ENCODE measurements at regions not wholly inside any gene's neighbourhood (a gene's known extent, or its start where the extent isn't known, plus 50 kb on each side); places are given as distances from the start of the nearest gene placed in this dataset.

GRCh38 chr11:28481616-28482480 is 373.7 kb downstream of the METTL15 start:
- Mint-ChIP-seq H3K27me3 (ENCODE audit: unreplicated experiment) (no peaks in the 10 kb centered on the region), H3K4me3 (ENCODE audit: low read depth, unreplicated experiment) (no peak overlapping the region), H3K4me1 (ENCODE audit: low read depth, unreplicated experiment) (no peaks in the 10 kb centered on the region), H3K27ac (ENCODE audit: unreplicated experiment) (no peak overlapping the region), H3K9me3 (ENCODE audit: low read depth, unreplicated experiment) (peaks cover 2% of the 10 kb centered on the region), H3K36me3 (ENCODE audit: insufficient read depth, unreplicated experiment) (no peaks in the 10 kb centered on the region)
- intact Hi-C loops (cut with micrococcal nuclease; ENCODE audit: unreplicated experiment): no loop called here
- no TSS peak for BruUV-seq (replicated peaks)
- DNase-seq: no peak
- no peak for TF ChIP-seq CTCF (IDR thresholded peaks at IDR 0.05; ENCODE audit: unreplicated experiment)
- CTCF ChIA-PET: no interaction called here

DNA sequence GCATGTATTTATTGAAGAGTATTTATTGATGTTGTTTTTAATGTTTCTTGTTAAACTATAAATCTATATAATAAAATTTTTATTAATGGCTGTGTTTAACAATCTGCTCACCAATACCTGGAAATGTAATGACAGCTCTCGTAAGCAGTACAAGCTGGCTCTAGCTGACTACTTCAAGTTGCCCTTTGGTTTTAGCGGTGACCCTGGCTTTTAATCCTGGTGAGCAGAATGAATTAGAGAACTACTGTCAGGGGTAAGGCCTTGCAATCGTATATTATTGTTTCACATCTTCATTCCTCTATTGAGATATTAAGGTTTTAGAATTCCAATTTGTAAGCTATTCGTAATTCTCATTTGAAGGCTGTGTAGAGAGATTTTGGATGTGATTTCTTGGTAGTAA is 372.2 kb downstream of the METTL15 start:
- CTCF ChIA-PET: interaction anchor here (0.6 kb wide), 1 partner anchor 885 kb away, joined by 3 read pairs; no protein-coding TSS in a partner anchor
- no peak overlapping the region for H3K4me3 Mint-ChIP-seq (ENCODE audit: low read depth, unreplicated experiment)
- no peak for TF ChIP-seq CTCF (IDR thresholded peaks at IDR 0.05; ENCODE audit: unreplicated experiment)
- no peak overlapping the region for H3K27ac Mint-ChIP-seq (ENCODE audit: unreplicated experiment)
- intact Hi-C loops (cut with micrococcal nuclease; ENCODE audit: unreplicated experiment): no loop called here
- H3K9me3 Mint-ChIP-seq (ENCODE audit: low read depth, unreplicated experiment): peaks cover 2% of the 10 kb centered on the region
- no peaks in the 10 kb centered on the region for H3K27me3 Mint-ChIP-seq (ENCODE audit: unreplicated experiment)
- no TSS peak for BruUV-seq (replicated peaks)
- no peak for DNase-seq
- H3K36me3 Mint-ChIP-seq (ENCODE audit: insufficient read depth, unreplicated experiment): no peaks in the 10 kb centered on the region
- no peaks in the 10 kb centered on the region for H3K4me1 Mint-ChIP-seq (ENCODE audit: low read depth, unreplicated experiment)

DNA sequence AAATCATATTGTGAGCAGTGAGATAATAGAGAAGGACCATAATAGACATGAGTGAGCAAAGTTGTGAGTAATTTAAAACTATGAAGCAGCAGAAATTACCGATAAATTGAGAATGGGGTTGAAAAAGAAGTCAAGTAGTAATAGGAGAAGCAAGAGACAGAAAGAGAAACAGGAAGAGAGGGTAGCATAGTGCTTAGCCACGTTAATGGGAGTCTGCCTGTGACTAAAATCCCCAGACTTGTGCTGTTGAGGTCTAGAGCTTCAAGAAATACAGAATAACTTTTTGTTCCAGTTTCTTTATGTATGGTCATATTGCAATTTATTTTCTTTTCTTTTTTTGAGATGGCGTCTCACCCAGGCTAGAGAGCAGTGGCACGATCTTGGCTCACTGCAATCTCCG is 368.7 kb downstream of the METTL15 start:
- no peaks in the 10 kb centered on the region for H3K27me3 Mint-ChIP-seq (ENCODE audit: unreplicated experiment)
- intact Hi-C loops (cut with micrococcal nuclease; ENCODE audit: unreplicated experiment): no loop called here
- H3K9me3 Mint-ChIP-seq (ENCODE audit: low read depth, unreplicated experiment): peaks cover 2% of the 10 kb centered on the region
- no peaks in the 10 kb centered on the region for H3K4me1 Mint-ChIP-seq (ENCODE audit: low read depth, unreplicated experiment)
- no TSS peak for BruUV-seq (replicated peaks)
- no peak overlapping the region for H3K27ac Mint-ChIP-seq (ENCODE audit: unreplicated experiment)
- DNase-seq: no peak
- no peaks in the 10 kb centered on the region for H3K36me3 Mint-ChIP-seq (ENCODE audit: insufficient read depth, unreplicated experiment)
- no peak overlapping the region for H3K4me3 Mint-ChIP-seq (ENCODE audit: low read depth, unreplicated experiment)
- CTCF ChIA-PET: interaction anchor here (0.7 kb wide), 1 partner anchor 512 kb away, joined by 4 read pairs; no protein-coding TSS in a partner anchor
- TF ChIP-seq CTCF (IDR thresholded peaks at IDR 0.05; ENCODE audit: unreplicated experiment): no peak

DNA sequence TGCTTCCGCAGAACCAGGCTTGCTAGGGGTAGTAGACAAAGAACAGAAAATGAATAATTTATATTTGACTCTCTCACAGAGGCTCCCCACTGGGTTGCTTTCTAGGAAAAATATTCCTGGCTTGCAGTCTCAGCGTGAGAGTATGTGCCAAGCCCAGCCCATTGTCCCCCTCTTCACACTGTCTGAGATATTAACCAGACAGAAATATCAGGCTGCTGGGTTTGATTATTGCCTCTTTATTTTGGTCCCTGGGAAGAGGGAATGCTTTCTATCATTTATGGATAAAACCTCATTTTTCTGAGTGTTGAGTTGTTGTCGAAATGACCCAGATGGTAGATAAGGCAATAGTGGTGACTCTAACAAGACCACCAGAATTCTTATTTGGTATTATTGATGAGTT is 367.9 kb downstream of the METTL15 start:
- CTCF ChIA-PET: no interaction called here
- no peaks in the 10 kb centered on the region for H3K36me3 Mint-ChIP-seq (ENCODE audit: insufficient read depth, unreplicated experiment)
- H3K4me1 Mint-ChIP-seq (ENCODE audit: low read depth, unreplicated experiment): no peaks in the 10 kb centered on the region
- no peak for DNase-seq
- H3K27me3 Mint-ChIP-seq (ENCODE audit: unreplicated experiment): no peaks in the 10 kb centered on the region
- BruUV-seq (replicated peaks): no TSS peak
- TF ChIP-seq CTCF (IDR thresholded peaks at IDR 0.05; ENCODE audit: unreplicated experiment): no peak
- intact Hi-C loops (cut with micrococcal nuclease; ENCODE audit: unreplicated experiment): no loop called here
- H3K9me3 Mint-ChIP-seq (ENCODE audit: low read depth, unreplicated experiment): peaks cover 2% of the 10 kb centered on the region
- H3K4me3 Mint-ChIP-seq (ENCODE audit: low read depth, unreplicated experiment): no peak overlapping the region
- no peak overlapping the region for H3K27ac Mint-ChIP-seq (ENCODE audit: unreplicated experiment)

Measured in Calu3 (cell line).